NT2/D1 (cell line): ENCODE measurements at regions not wholly inside any gene's neighbourhood (a gene's known extent, or its start where the extent isn't known, plus 50 kb on each side); places are given as distances from the start of the nearest gene placed in this dataset.

Experiments
- SUZ12 ChIP-seq: IDR thresholded peaks from 2 replicates; pipeline ENCODE4 v1.6.1; 2011; ENCODE audit not compliant: insufficient read length, insufficient read depth; ENCODE audit errors: extremely low read depth
- YY1 ChIP-seq: IDR thresholded peaks from 2 replicates; pipeline ENCODE4 v1.6.1; 2011; ENCODE audit not compliant: insufficient read length, insufficient read depth

GRCh38 chr2:33782395-33783230, 183.5 kb upstream of the FAM98A start:
- TF ChIP-seq SUZ12 (no peak), YY1 (no peak)
